Left ventricle myocardium inferior (tissue), 1 donor: ENCODE measurements at regions not wholly inside any gene's neighbourhood (a gene's known extent, or its start where the extent isn't known, plus 50 kb on each side); places are given as distances from the start of the nearest gene placed in this dataset.

Experiments
- DNase-seq: peaks from one replicate; pipeline ENCODE4 v3.0.0-alpha.2; 2020
- H3K27ac ChIP-seq: fragments of 200-600 bp; replicated peaks from 2 replicates; pipeline ENCODE4 v1.8.0; 2021
- H3K27me3 ChIP-seq: fragments of 200-600 bp; 2 replicates; pipeline ENCODE4 v1.8.0; 2021; ENCODE audit warnings: low read depth
- H3K36me3 ChIP-seq: fragments of 200-600 bp; 2 replicates; pipeline ENCODE4 v1.8.0; 2021
- H3K4me1 ChIP-seq: fragments of 200-600 bp; 2 replicates; pipeline ENCODE4 v1.8.0; 2021
- H3K4me3 ChIP-seq: fragments of 200-600 bp; 2 replicates; pipeline ENCODE4 v1.8.0; 2021; ENCODE audit warnings: mild to moderate bottlenecking, moderate library complexity
- H3K9me3 ChIP-seq: fragments of 200-600 bp; replicated peaks from 2 replicates; pipeline ENCODE4 v1.8.0; 2021
- intact Hi-C: fragments of 100-400 bp; cut with micrococcal nuclease; formaldehyde crosslinking; loops from one replicate; pipeline ENCODE4 v1.11.0; 2022
- TF ChIP-seq, protein P1 (sequence below): fragments of 200-600 bp; IDR thresholded peaks from 2 replicates; pipeline ENCODE4 v1.8.0; 2021; ENCODE audit warnings: antibody characterized with exemption, mild to moderate bottlenecking, borderline replicate concordance
- donor health status: DM: no; HTN: yes; CAD: no; lungs with severe emphysema.

DNA sequence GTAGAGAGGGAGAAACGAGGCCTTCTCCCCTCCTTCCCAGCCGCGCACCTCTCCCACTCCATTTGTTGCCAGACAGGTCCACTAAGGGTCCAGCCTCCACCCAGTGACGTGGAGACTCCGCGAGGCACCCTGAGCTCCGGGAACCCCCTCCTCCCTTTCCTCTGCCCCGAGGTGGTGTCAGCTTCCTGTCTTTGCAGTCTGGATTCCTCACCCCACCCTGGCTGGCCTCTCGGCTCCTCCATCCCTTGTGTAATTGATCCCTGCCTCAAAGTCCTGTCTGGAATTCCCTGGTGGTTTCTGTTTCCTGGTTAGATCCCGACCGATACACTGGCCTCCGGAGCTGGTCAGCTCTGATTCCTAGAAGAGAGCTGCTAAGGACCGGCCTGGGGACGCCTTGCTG, 105.9 kb upstream of the SCOC start:
- intact Hi-C loops, result no loop called here
- no peak overlapping the region for H3K27ac ChIP-seq
- no peak for DNase-seq
- TF ChIP-seq, protein P1, sequence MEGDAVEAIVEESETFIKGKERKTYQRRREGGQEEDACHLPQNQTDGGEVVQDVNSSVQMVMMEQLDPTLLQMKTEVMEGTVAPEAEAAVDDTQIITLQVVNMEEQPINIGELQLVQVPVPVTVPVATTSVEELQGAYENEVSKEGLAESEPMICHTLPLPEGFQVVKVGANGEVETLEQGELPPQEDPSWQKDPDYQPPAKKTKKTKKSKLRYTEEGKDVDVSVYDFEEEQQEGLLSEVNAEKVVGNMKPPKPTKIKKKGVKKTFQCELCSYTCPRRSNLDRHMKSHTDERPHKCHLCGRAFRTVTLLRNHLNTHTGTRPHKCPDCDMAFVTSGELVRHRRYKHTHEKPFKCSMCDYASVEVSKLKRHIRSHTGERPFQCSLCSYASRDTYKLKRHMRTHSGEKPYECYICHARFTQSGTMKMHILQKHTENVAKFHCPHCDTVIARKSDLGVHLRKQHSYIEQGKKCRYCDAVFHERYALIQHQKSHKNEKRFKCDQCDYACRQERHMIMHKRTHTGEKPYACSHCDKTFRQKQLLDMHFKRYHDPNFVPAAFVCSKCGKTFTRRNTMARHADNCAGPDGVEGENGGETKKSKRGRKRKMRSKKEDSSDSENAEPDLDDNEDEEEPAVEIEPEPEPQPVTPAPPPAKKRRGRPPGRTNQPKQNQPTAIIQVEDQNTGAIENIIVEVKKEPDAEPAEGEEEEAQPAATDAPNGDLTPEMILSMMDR, result no peak
- peak overlapping the region; percentile 30 for H3K4me3 ChIP-seq
- H3K9me3 ChIP-seq, result no peaks in the 10 kb centered on the region
- H3K36me3 ChIP-seq, result no peaks in the 10 kb centered on the region
- H3K27me3 ChIP-seq, result no peaks in the 10 kb centered on the region
- H3K4me1 ChIP-seq, result no peaks in the 10 kb centered on the region

DNA sequence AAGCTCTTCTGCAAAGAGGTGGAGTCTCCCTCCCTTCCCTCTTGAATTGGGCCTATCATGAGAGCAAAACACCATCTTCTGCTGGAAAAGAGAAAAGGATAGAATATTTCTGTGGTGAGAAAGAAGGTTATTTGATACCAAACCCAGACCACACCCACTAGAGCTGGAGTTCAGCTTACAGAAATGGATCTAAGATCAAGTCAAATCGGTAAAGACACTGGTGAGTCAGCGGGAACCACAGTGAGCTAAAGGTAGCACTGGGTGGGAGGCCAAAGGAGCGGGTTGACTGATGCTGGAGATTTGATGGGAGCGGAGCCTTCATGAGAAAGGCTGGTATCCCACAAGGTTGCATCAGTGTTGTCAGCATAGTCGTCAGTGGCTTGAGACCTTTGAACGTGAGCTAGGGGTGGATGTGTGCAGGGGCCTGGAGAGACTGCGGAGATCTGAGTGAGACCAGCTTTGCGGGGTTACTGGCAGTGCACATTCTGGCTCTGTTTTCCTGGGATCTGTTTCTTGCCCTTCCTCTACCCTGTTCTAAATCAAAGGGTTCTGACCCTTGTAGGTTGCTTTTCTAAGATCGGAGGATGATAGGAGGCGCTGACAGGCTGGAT, 106.4 kb upstream of the SCOC start:
- Histone ChIP-seq H3K4me3 (no peak overlapping the region), H3K9me3 (no peaks in the 10 kb centered on the region), H3K27ac (no peak overlapping the region), H3K27me3 (no peaks in the 10 kb centered on the region), H3K36me3 (no peaks in the 10 kb centered on the region), H3K4me1 (no peaks in the 10 kb centered on the region)
- DNase-seq, result no peak
- intact Hi-C loops, result no loop called here
- TF ChIP-seq, protein P1, result no peak

DNA sequence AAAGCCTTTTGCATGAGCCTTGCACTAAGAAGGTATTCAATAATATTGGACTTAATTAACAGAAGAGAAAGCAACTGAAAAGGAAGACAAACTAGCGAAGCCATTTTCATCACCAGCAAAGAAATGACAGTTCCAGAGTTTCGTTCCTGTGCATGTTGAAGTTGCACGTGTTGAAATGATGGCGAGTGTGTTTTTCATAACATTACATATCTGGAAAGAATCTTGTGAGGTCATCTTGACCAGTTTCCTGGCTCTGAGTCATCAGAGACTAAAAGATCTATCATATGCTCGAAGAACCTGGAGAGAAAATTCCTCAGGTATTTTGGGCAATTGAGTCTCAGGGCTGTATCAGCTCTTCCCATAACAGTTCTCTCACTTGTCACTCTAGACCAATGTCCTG, 106.2 kb upstream of the MAML3 start:
- Histone ChIP-seq H3K4me1 (peaks cover 5% of the 10 kb centered on the region), H3K27me3 (no peaks in the 10 kb centered on the region), H3K36me3 (no peaks in the 10 kb centered on the region), H3K27ac (no peak overlapping the region), H3K9me3 (no peaks in the 10 kb centered on the region), H3K4me3 (no peak overlapping the region)
- intact Hi-C loops, result no loop called here
- DNase-seq, result no peak
- TF ChIP-seq, protein P1, result no peak

DNA sequence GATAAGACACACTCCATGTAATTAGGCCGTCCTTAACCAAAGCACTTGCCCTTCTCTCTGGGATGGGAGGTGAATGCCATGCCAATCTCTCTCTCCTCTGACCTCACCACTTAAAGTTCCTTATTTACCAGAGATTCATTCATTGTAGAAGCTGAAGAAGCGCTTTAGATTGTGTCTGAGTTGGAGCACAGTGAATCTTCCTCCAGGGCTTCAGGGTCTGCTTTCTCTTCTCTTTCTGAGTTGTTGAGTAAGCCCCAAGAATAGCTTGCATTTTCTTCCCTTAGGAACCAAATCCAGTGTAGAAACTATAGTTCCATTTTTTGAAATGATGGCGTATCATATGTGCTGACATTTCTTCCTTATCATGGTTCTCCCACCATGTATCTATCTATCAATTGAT, 104.5 kb upstream of the MAML3 start:
- no peaks in the 10 kb centered on the region for H3K9me3 ChIP-seq
- peaks cover 9% of the 10 kb centered on the region for H3K4me1 ChIP-seq
- no peak overlapping the region for H3K4me3 ChIP-seq
- DNase-seq, result no peak
- TF ChIP-seq, protein P1, result no peak
- H3K27me3 ChIP-seq, result no peaks in the 10 kb centered on the region
- H3K27ac ChIP-seq, result no peak overlapping the region
- intact Hi-C loops, result loop anchor here (10.0 kb wide), 1 partner anchor 524 kb away; no protein-coding TSS in a partner anchor
- no peaks in the 10 kb centered on the region for H3K36me3 ChIP-seq

DNA sequence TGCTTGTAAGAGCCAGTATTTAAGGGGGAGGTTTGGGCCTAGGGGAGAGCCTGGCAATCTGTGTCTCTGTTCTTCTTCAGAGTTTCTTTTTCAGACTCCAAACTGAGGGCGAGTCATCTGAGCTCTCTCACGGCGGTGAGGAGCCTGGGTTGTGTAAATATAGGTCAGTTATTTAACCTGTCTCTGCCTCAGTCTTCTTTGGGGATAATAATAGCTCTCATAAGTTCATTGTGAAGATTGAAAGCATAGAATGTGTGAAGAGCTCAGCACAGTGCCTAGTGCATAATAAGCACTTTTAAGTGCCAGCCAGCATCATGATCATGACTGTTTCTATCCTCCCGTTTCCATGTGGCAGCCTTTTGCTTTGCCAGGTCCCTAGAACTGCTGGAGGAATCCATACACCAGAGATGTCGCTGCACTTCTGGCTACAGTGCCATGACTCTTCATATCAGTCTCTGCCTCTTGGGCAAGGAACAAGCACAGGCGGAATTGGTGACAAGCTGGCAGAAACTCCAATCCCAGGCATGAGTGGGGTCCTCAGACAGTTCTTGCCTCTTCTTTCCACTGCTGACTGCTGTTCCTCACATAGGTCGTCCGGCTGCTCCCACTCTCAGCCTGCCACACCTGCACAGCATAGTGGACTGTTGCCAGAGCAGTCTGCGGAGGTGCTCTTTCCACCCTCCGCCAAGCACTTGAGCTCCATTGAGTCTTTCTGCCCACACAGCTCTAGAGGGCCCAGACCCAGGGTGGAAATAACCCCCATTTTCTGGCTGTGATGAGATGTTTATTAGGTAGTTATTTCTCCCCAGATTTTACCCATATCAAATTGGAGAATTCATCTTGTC, 103.7 kb upstream of the MAML3 start:
- Histone ChIP-seq H3K27ac (peak overlapping the region; percentile 44), H3K36me3 (no peaks in the 10 kb centered on the region), H3K4me3 (no peak overlapping the region), H3K9me3 (no peaks in the 10 kb centered on the region), H3K27me3 (no peaks in the 10 kb centered on the region), H3K4me1 (peaks cover 15% of the 10 kb centered on the region)
- intact Hi-C loops, result loop anchor here (10.0 kb wide), 1 partner anchor 523 kb away; no protein-coding TSS in a partner anchor
- no peak for DNase-seq
- TF ChIP-seq, protein P1, result no peak
